ENCODE measurements at regions not wholly inside any gene's neighbourhood (a gene's known extent, or its start where the extent isn't known, plus 50 kb on each side); places are given as distances from the start of the nearest gene placed in this dataset.
"Not testable (repeated sequence)": the region's sequence is repeated elsewhere in the genome, so short reads cannot be mapped to it uniquely, and the experiment has no call there.

GRCh38 chr2:205867371-205867770 is 185.1 kb downstream of the NRP2 start:
- TF ChIP-seq L3MBTL2 (conservative IDR thresholded peaks at IDR 0.05) (no peak), ZNF384 (IDR thresholded peaks at IDR 0.05) (no peak), NFRKB (IDR thresholded peaks at IDR 0.05) (no peak), FOXA1 (IDR thresholded peaks at IDR 0.05) (no peak), HDGF (IDR thresholded peaks at IDR 0.05; ENCODE audit: borderline replicate concordance) (no peak), FOXK2 (IDR thresholded peaks at IDR 0.05) (no peak), SUZ12 (IDR thresholded peaks at IDR 0.05) (no peak), ELF4 (IDR thresholded peaks at IDR 0.05) (no peak), CTBP1 (IDR thresholded peaks at IDR 0.05; ENCODE audit: borderline replicate concordance) (no peak), PKNOX1 (IDR thresholded peaks at IDR 0.05) (no peak), TARDBP (IDR thresholded peaks at IDR 0.05) (no peak), LEF1 (IDR thresholded peaks at IDR 0.05; ENCODE audit: borderline replicate concordance) (no peak), BHLHE40 (IDR thresholded peaks at IDR 0.05; ENCODE audit: borderline replicate concordance) (no peak), ARNT (IDR thresholded peaks at IDR 0.05) (no peak), FOXM1 (IDR thresholded peaks at IDR 0.05; ENCODE audit: borderline replicate concordance) (no peak)
- ChIA-PET POLR2A (no interaction called here), CTCF (no interaction called here)
- no peak for DNase-seq (ENCODE audit: extremely low spot score)

- ChIA-PET POLR2A (no interaction called here), CTCF (no interaction called here)
- no peak for TF ChIP-seq FOXM1 (IDR thresholded peaks at IDR 0.05; ENCODE audit: borderline replicate concordance)
- TF ChIP-seq TARDBP (IDR thresholded peaks at IDR 0.05), result no peak
- TF ChIP-seq FOXK2 (IDR thresholded peaks at IDR 0.05), result no peak
- no peak for TF ChIP-seq BHLHE40 (IDR thresholded peaks at IDR 0.05; ENCODE audit: borderline replicate concordance)
- TF ChIP-seq SP1 (IDR thresholded peaks at IDR 0.05), result no peak
- TF ChIP-seq FOXA1 (IDR thresholded peaks at IDR 0.05), result no peak
- no peak for TF ChIP-seq ZNF384 (IDR thresholded peaks at IDR 0.05)
- no peak for TF ChIP-seq ELF4 (IDR thresholded peaks at IDR 0.05)
- no peak for TF ChIP-seq ARNT (IDR thresholded peaks at IDR 0.05)
- TF ChIP-seq LEF1 (IDR thresholded peaks at IDR 0.05; ENCODE audit: borderline replicate concordance), result no peak
- no peak for TF ChIP-seq L3MBTL2 (conservative IDR thresholded peaks at IDR 0.05)
- TF ChIP-seq NFRKB (IDR thresholded peaks at IDR 0.05), result no peak
- no peak for TF ChIP-seq HDGF (IDR thresholded peaks at IDR 0.05; ENCODE audit: borderline replicate concordance)
- no peak for TF ChIP-seq CTBP1 (IDR thresholded peaks at IDR 0.05; ENCODE audit: borderline replicate concordance)
- TF ChIP-seq PKNOX1 (IDR thresholded peaks at IDR 0.05), result no peak
- TF ChIP-seq SUZ12 (IDR thresholded peaks at IDR 0.05), result no peak
- DNase-seq (ENCODE audit: extremely low spot score), result no peak
Observed at GRCh38 chr2:205865905-205866441, 183.7 kb downstream of the NRP2 start.

GRCh38 chr2:205865056-205865455 is 182.8 kb downstream of the NRP2 start:
- POLR2A ChIA-PET, result no interaction called here
- CTCF ChIA-PET, result no interaction called here
- no peak for DNase-seq (ENCODE audit: extremely low spot score)
- TF ChIP-seq CTBP1 (IDR thresholded peaks at IDR 0.05; ENCODE audit: borderline replicate concordance) (no peak), NFRKB (IDR thresholded peaks at IDR 0.05) (no peak), PKNOX1 (IDR thresholded peaks at IDR 0.05) (no peak), BHLHE40 (IDR thresholded peaks at IDR 0.05; ENCODE audit: borderline replicate concordance) (no peak), SUZ12 (IDR thresholded peaks at IDR 0.05) (no peak), SP1 (IDR thresholded peaks at IDR 0.05) (no peak), ELF4 (IDR thresholded peaks at IDR 0.05) (no peak)

GRCh38 chr2:205864491-205864890 is 182.2 kb downstream of the NRP2 start:
- CTCF ChIA-PET, result no interaction called here
- DNase-seq (ENCODE audit: extremely low spot score), result no peak
- POLR2A ChIA-PET, result no interaction called here
- TF ChIP-seq FOXM1 (IDR thresholded peaks at IDR 0.05; ENCODE audit: borderline replicate concordance) (no peak), LEF1 (IDR thresholded peaks at IDR 0.05; ENCODE audit: borderline replicate concordance) (no peak), SUZ12 (IDR thresholded peaks at IDR 0.05) (no peak), FOXK2 (IDR thresholded peaks at IDR 0.05) (no peak), SP1 (IDR thresholded peaks at IDR 0.05) (no peak), ZNF384 (IDR thresholded peaks at IDR 0.05) (no peak), ELF4 (IDR thresholded peaks at IDR 0.05) (no peak), NFRKB (IDR thresholded peaks at IDR 0.05) (no peak), PKNOX1 (IDR thresholded peaks at IDR 0.05) (no peak), HDGF (IDR thresholded peaks at IDR 0.05; ENCODE audit: borderline replicate concordance) (no peak), L3MBTL2 (conservative IDR thresholded peaks at IDR 0.05) (no peak), CTBP1 (IDR thresholded peaks at IDR 0.05; ENCODE audit: borderline replicate concordance) (no peak), TARDBP (IDR thresholded peaks at IDR 0.05) (no peak), ARNT (IDR thresholded peaks at IDR 0.05) (no peak), FOXA1 (IDR thresholded peaks at IDR 0.05) (no peak), BHLHE40 (IDR thresholded peaks at IDR 0.05; ENCODE audit: borderline replicate concordance) (no peak)

GRCh38 chr2:205862761-205863160 is 180.5 kb downstream of the NRP2 start:
- CTCF ChIA-PET; DNase-seq (ENCODE audit: extremely low spot score); POLR2A ChIA-PET: not testable (repeated sequence)

GRCh38 chr2:205860885-205861284 is 178.6 kb downstream of the NRP2 start:
- ChIA-PET POLR2A (no interaction called here), CTCF (no interaction called here)
- no peak for TF ChIP-seq TARDBP (IDR thresholded peaks at IDR 0.05)
- no peak for TF ChIP-seq LEF1 (IDR thresholded peaks at IDR 0.05; ENCODE audit: borderline replicate concordance)
- TF ChIP-seq SUZ12 (IDR thresholded peaks at IDR 0.05), result no peak
- TF ChIP-seq NFRKB (IDR thresholded peaks at IDR 0.05), result no peak
- no peak for TF ChIP-seq HDGF (IDR thresholded peaks at IDR 0.05; ENCODE audit: borderline replicate concordance)
- TF ChIP-seq FOXK2 (IDR thresholded peaks at IDR 0.05), result no peak
- TF ChIP-seq L3MBTL2 (conservative IDR thresholded peaks at IDR 0.05), result no peak
- TF ChIP-seq PKNOX1 (IDR thresholded peaks at IDR 0.05), result no peak
- no peak for TF ChIP-seq ARNT (IDR thresholded peaks at IDR 0.05)
- TF ChIP-seq CTBP1 (IDR thresholded peaks at IDR 0.05; ENCODE audit: borderline replicate concordance), result no peak
- TF ChIP-seq BHLHE40 (IDR thresholded peaks at IDR 0.05; ENCODE audit: borderline replicate concordance), result no peak
- no peak for TF ChIP-seq FOXA1 (IDR thresholded peaks at IDR 0.05)
- TF ChIP-seq SP1 (IDR thresholded peaks at IDR 0.05), result no peak
- no peak for TF ChIP-seq FOXM1 (IDR thresholded peaks at IDR 0.05; ENCODE audit: borderline replicate concordance)
- TF ChIP-seq ZNF384 (IDR thresholded peaks at IDR 0.05), result no peak
- no peak for TF ChIP-seq ELF4 (IDR thresholded peaks at IDR 0.05)
- DNase-seq (ENCODE audit: extremely low spot score), result no peak
